ENCODE measurements at regions not wholly inside any gene's neighbourhood (a gene's known extent, or its start where the extent isn't known, plus 50 kb on each side); places are given as distances from the start of the nearest gene placed in this dataset.
"Not testable (repeated sequence)": the region's sequence is repeated elsewhere in the genome, so short reads cannot be mapped to it uniquely, and the experiment has no call there.

GRCh38 chr3:153845311-153845710, 275.9 kb upstream of the ARHGEF26 start:
- ATAC-seq (no peak), DNase-seq (ENCODE audit: low spot score in 2 of 2) (no peak)
- Mint-ChIP-seq H3K36me3 (no peaks in the 10 kb centered on the region), H3K9me3 (peaks cover 0 to 3% of the 10 kb centered on the region in 2 donors), H3K27ac (no peak overlapping the region)

GRCh38 chr3:153848702-153849101, 272.5 kb upstream of the ARHGEF26 start:
- no peak for DNase-seq (ENCODE audit: low spot score in 2 of 2)

GRCh38 chr3:153852355-153852754, 268.8 kb upstream of the ARHGEF26 start:
- Mint-ChIP-seq H3K36me3 (no peaks in the 10 kb centered on the region), H3K27ac (no peak overlapping the region), H3K9me3 (no peaks in the 10 kb centered on the region)
- no peak for ATAC-seq
- no peak for DNase-seq (ENCODE audit: low spot score in 2 of 2)

More at GRCh38 chr3:153848702-153849101, 272.5 kb upstream of the ARHGEF26 start:
- H3K27ac Mint-ChIP-seq = no peak overlapping the region
- ATAC-seq = no peak
- H3K36me3 Mint-ChIP-seq = no peaks in the 10 kb centered on the region
- no peaks in the 10 kb centered on the region for H3K9me3 Mint-ChIP-seq

GRCh38 chr3:153853163-153853562, 268.0 kb upstream of the ARHGEF26 start:
- no peaks in the 10 kb centered on the region for H3K36me3 Mint-ChIP-seq
- H3K27ac Mint-ChIP-seq = no peak overlapping the region
- ATAC-seq (no peak), DNase-seq (ENCODE audit: low spot score in 2 of 2) (no peak)
- no peaks in the 10 kb centered on the region for H3K9me3 Mint-ChIP-seq

- ATAC-seq (no peak), DNase-seq (ENCODE audit: low spot score in 2 of 2) (no peak)
- H3K36me3 Mint-ChIP-seq = no peaks in the 10 kb centered on the region
- no peak overlapping the region for H3K27ac Mint-ChIP-seq
- H3K9me3 Mint-ChIP-seq = no peaks in the 10 kb centered on the region
These were observed 265.4 kb upstream of the ARHGEF26 start for GRCh38 chr3:153855772-153856171.

GRCh38 chr3:153856932-153857331, 264.3 kb upstream of the ARHGEF26 start:
- DNase-seq (ENCODE audit: low spot score in 2 of 2) (no peak), ATAC-seq (no peak)
- Mint-ChIP-seq H3K9me3 (no peaks in the 10 kb centered on the region), H3K27ac (no peak overlapping the region), H3K36me3 (no peaks in the 10 kb centered on the region)

- peaks cover 0 to 6% of the 10 kb centered on the region in 2 donors for H3K36me3 Mint-ChIP-seq
- H3K27ac Mint-ChIP-seq = no peak overlapping the region
- no peak for ATAC-seq
- DNase-seq (ENCODE audit: low spot score in 2 of 2) = no peak
- no peaks in the 10 kb centered on the region for H3K9me3 Mint-ChIP-seq
These were observed 256.4 kb upstream of the ARHGEF26 start for GRCh38 chr3:153864793-153865192.

- Mint-ChIP-seq H3K9me3 (peaks cover 0 to 1% of the 10 kb centered on the region in 2 donors), H3K27ac (no peak overlapping the region), H3K36me3 (peaks cover 0 to 6% of the 10 kb centered on the region in 2 donors)
- DNase-seq (ENCODE audit: low spot score in 2 of 2) (no peak), ATAC-seq (no peak)
These were observed 254.3 kb upstream of the ARHGEF26 start for GRCh38 chr3:153866901-153867300.

GRCh38 chr3:153874348-153874747, 246.8 kb upstream of the ARHGEF26 start:
- DNase-seq (ENCODE audit: low spot score in 2 of 2); H3K36me3 Mint-ChIP-seq; H3K27ac Mint-ChIP-seq; ATAC-seq: not testable (repeated sequence)
- peaks cover 15 to 19% of the 10 kb centered on the region in 2 donors for H3K9me3 Mint-ChIP-seq

GRCh38 chr3:153880493-153880892, 240.7 kb upstream of the ARHGEF26 start:
- ATAC-seq (no peak), DNase-seq (ENCODE audit: low spot score in 2 of 2) (no peak)
- Mint-ChIP-seq H3K27ac (no peak overlapping the region), H3K9me3 (peaks cover 0 to 3% of the 10 kb centered on the region in 2 donors), H3K36me3 (no peaks in the 10 kb centered on the region)

- ATAC-seq (no peak), DNase-seq (ENCODE audit: low spot score in 2 of 2) (no peak)
- H3K9me3 Mint-ChIP-seq = no peaks in the 10 kb centered on the region
- no peaks in the 10 kb centered on the region for H3K36me3 Mint-ChIP-seq
- no peak overlapping the region for H3K27ac Mint-ChIP-seq
These were observed 240.0 kb upstream of the ARHGEF26 start for GRCh38 chr3:153881201-153881600.

GRCh38 chr3:153885359-153885758, 235.8 kb upstream of the ARHGEF26 start:
- no peak for ATAC-seq
- DNase-seq (ENCODE audit: low spot score in 2 of 2) = no peak
- Mint-ChIP-seq H3K36me3 (no peaks in the 10 kb centered on the region), H3K9me3 (no peaks in the 10 kb centered on the region), H3K27ac (no peak overlapping the region)

GRCh38 chr3:153889905-153890334, 231.3 kb upstream of the ARHGEF26 start:
- Mint-ChIP-seq H3K27ac (no peak overlapping the region), H3K9me3 (no peaks in the 10 kb centered on the region), H3K36me3 (no peaks in the 10 kb centered on the region)
- DNase-seq (ENCODE audit: low spot score in 2 of 2) (no peak), ATAC-seq (no peak)

GRCh38 chr3:153892126-153892525, 229.1 kb upstream of the ARHGEF26 start:
- no peaks in the 10 kb centered on the region for H3K9me3 Mint-ChIP-seq
- no peak overlapping the region for H3K27ac Mint-ChIP-seq

GRCh38 chr3:153894857-153895256, 226.3 kb upstream of the ARHGEF26 start:
- DNase-seq (ENCODE audit: low spot score in 2 of 2) = no peak
- Mint-ChIP-seq H3K27ac (no peak overlapping the region), H3K9me3 (no peaks in the 10 kb centered on the region), H3K36me3 (no peaks in the 10 kb centered on the region)
- ATAC-seq = no peak

More at GRCh38 chr3:153892126-153892525, 229.1 kb upstream of the ARHGEF26 start:
- DNase-seq (ENCODE audit: low spot score in 2 of 2) (no peak), ATAC-seq (no peak)
- H3K36me3 Mint-ChIP-seq = no peaks in the 10 kb centered on the region

GRCh38 chr3:153896197-153896596, 225.0 kb upstream of the ARHGEF26 start:
- H3K36me3 Mint-ChIP-seq = no peaks in the 10 kb centered on the region
- no peak for DNase-seq (ENCODE audit: low spot score in 2 of 2)
- no peak for ATAC-seq
- H3K27ac Mint-ChIP-seq = no peak overlapping the region
- H3K9me3 Mint-ChIP-seq = no peaks in the 10 kb centered on the region

GRCh38 chr3:153897025-153897723, 224.0 kb upstream of the ARHGEF26 start:
- H3K36me3 Mint-ChIP-seq = no peaks in the 10 kb centered on the region
- no peak for ATAC-seq
- no peak for DNase-seq (ENCODE audit: low spot score in 2 of 2)
- no peak overlapping the region for H3K27ac Mint-ChIP-seq
- no peaks in the 10 kb centered on the region for H3K9me3 Mint-ChIP-seq

- no peaks in the 10 kb centered on the region for H3K36me3 Mint-ChIP-seq
- ATAC-seq = no peak
- no peaks in the 10 kb centered on the region for H3K9me3 Mint-ChIP-seq
These were observed 223.3 kb upstream of the ARHGEF26 start for GRCh38 chr3:153897842-153898241.

More at GRCh38 chr3:153897842-153898241, 223.3 kb upstream of the ARHGEF26 start:
- DNase-seq (ENCODE audit: low spot score in 2 of 2) = no peak
- H3K27ac Mint-ChIP-seq = no peak overlapping the region
